Liver (tissue), 8 donors: ENCODE measurements at regions not wholly inside any gene's neighbourhood (a gene's known extent, or its start where the extent isn't known, plus 50 kb on each side); places are given as distances from the start of the nearest gene placed in this dataset.

ENCODE experiments used
- DNase-seq: peaks from one replicate; pipeline ENCODE4 v3.0.0-alpha.2; 2017; ENCODE audit warnings: low spot score
- H3K27ac ChIP-seq, 2 donors: one replicate each; pipeline ENCODE4 v1.7.0; 2013; ENCODE audit warnings: inconsistent platforms in 2 of 2, low read length in 2 of 2, control low read depth in 1 of 2, low read depth in 1 of 2, mild to moderate bottlenecking in 1 of 2
- H3K27me3 ChIP-seq, 4 donors: one replicate each; pipeline versions ENCODE4 v1.6.1 to v1.7.0; 2013; ENCODE audit warnings: low read length in 3 of 4, inconsistent platforms in 1 of 4, mild to moderate bottlenecking in 1 of 4, moderate library complexity in 1 of 4; ENCODE audit not compliant: control insufficient read depth in 4 of 4, insufficient read depth in 4 of 4
- H3K36me3 ChIP-seq, 4 donors: one replicate each; pipeline versions ENCODE4 v1.6.1 to v1.7.0; 2013; ENCODE audit warnings: low read length in 3 of 4, mild to moderate bottlenecking in 3 of 4, low read depth in 1 of 4, moderate library complexity in 1 of 4; ENCODE audit not compliant: control insufficient read depth in 4 of 4, insufficient read depth in 3 of 4
- H3K4me1 ChIP-seq, 4 donors: one replicate each; pipeline versions ENCODE4 v1.6.1 to v1.7.0; 2013; ENCODE audit warnings: low read length in 3 of 4, mild to moderate bottlenecking in 3 of 4, moderate library complexity in 1 of 4; ENCODE audit not compliant: control insufficient read depth in 4 of 4, insufficient read depth in 4 of 4
- H3K4me3 ChIP-seq, 3 donors: one replicate each; pipeline versions ENCODE4 v1.6.1 to v1.7.0; 2013; ENCODE audit warnings: low read length in 3 of 3, control low read depth in 1 of 3, low read depth in 1 of 3, mild to moderate bottlenecking in 1 of 3
- H3K9ac ChIP-seq, 2 donors: one replicate each; pipeline ENCODE4 v1.7.0; 2013; ENCODE audit warnings: low read length in 2 of 2, mild to moderate bottlenecking in 2 of 2, moderate library complexity in 2 of 2, control low read depth in 1 of 2, low read depth in 1 of 2
- H3K9me3 ChIP-seq, 4 donors: one replicate each; pipeline versions ENCODE4 v1.6.1 to v1.7.0; 2013; ENCODE audit warnings: low read length in 3 of 4; ENCODE audit not compliant: control insufficient read depth in 4 of 4
- ATF3 ChIP-seq: IDR thresholded peaks from 2 replicates; pipeline ENCODE4 v1.6.1; 2016; ENCODE audit warnings: antibody characterized with exemption
- CTCF ChIP-seq: fragments of 150-350 bp; IDR thresholded peaks from 2 replicates; pipeline ENCODE4 v1.5.1; 2017; ENCODE audit warnings: improper control_type of control experiment, low read depth, low read length; ENCODE audit not compliant: missing input control
- EGR1 ChIP-seq, 2 donors: IDR thresholded peaks; 2 replicates each; pipeline ENCODE4 v1.6.1; 2016 to 2018; ENCODE audit warnings: antibody characterized with exemption in 2 of 2, low read depth in 2 of 2
- FOXA1 ChIP-seq: IDR thresholded peaks from 2 replicates; pipeline ENCODE4 v1.6.1; 2016; ENCODE audit warnings: antibody characterized with exemption
- FOXA2 ChIP-seq: IDR thresholded peaks from 2 replicates; pipeline ENCODE4 v1.6.1; 2016; ENCODE audit warnings: antibody characterized with exemption
- GABPA ChIP-seq, 2 donors: IDR thresholded peaks in 1 of 2; conservative IDR thresholded peaks in 1 of 2; 2 replicates each; pipeline ENCODE4 v1.6.1; 2016; ENCODE audit warnings: antibody characterized with exemption in 2 of 2, mild to moderate bottlenecking in 1 of 2, moderate library complexity in 1 of 2
- HNF4A ChIP-seq, 2 donors: conservative IDR thresholded peaks; 2 replicates each; pipeline ENCODE4 v1.6.1; 2016; ENCODE audit warnings: antibody characterized with exemption in 2 of 2, mild to moderate bottlenecking in 2 of 2
- HNF4G ChIP-seq: IDR thresholded peaks from 2 replicates; pipeline ENCODE4 v1.6.1; 2016; ENCODE audit warnings: antibody characterized with exemption
- JUND ChIP-seq, 2 donors: IDR thresholded peaks; 2 replicates each; pipeline ENCODE4 v1.6.1; 2016; ENCODE audit warnings: antibody characterized with exemption in 2 of 2
- MAX ChIP-seq: IDR thresholded peaks from 2 replicates; pipeline ENCODE4 v1.6.1; 2016; ENCODE audit warnings: antibody characterized with exemption
- NR2F2 ChIP-seq: IDR thresholded peaks from 2 replicates; pipeline ENCODE4 v1.6.1; 2016; ENCODE audit warnings: antibody characterized with exemption
- RAD21 ChIP-seq, 2 donors: IDR thresholded peaks; 2 replicates each; pipeline ENCODE4 v1.6.1; 2016; ENCODE audit warnings: antibody characterized with exemption in 2 of 2, mild to moderate bottlenecking in 2 of 2
- REST ChIP-seq: IDR thresholded peaks from 2 replicates; pipeline ENCODE4 v1.6.1; 2016; ENCODE audit warnings: antibody characterized with exemption, mild to moderate bottlenecking
- RXRA ChIP-seq, 2 donors: IDR thresholded peaks; 2 replicates each; pipeline ENCODE4 v1.6.1; 2017 to 2018; ENCODE audit warnings: antibody characterized with exemption in 2 of 2, mild to moderate bottlenecking in 1 of 2
- SP1 ChIP-seq: IDR thresholded peaks from 2 replicates; pipeline ENCODE4 v1.6.1; 2018; ENCODE audit warnings: antibody characterized with exemption, mild to moderate bottlenecking
- TAF1 ChIP-seq: conservative IDR thresholded peaks from 2 replicates; pipeline ENCODE4 v1.6.1; 2016; ENCODE audit warnings: antibody characterized with exemption, mild to moderate bottlenecking
- YY1 ChIP-seq: IDR thresholded peaks from 2 replicates; pipeline ENCODE4 v1.6.1; 2016; ENCODE audit warnings: antibody characterized with exemption, mild to moderate bottlenecking
- ZBTB33 ChIP-seq: IDR thresholded peaks from 2 replicates; pipeline ENCODE4 v1.6.1; 2016; ENCODE audit warnings: antibody characterized with exemption
- WGBS: extraction: QIAGEN DNeasy Blood & Tissue Kit; methylation state at CpG from one replicate; pipeline ENCODE4 v1.1.7; 2013; 5-methylcytosine and 5-hydroxymethylcytosine counted together
- donor health status: healthy.
- donor health status: healthy.
- donor health status: healthy.
- donor health status: healthy.
- donor health status: healthy.

- DNase-seq: no peak
- H3K36me3 ChIP-seq: no peaks in the 10 kb centered on the region
- TF ChIP-seq HNF4A (conservative IDR thresholded peaks at IDR 0.05) (no peak), CTCF (no peak), ZBTB33 (no peak), JUND (IDR thresholded peaks at IDR 0.05) (no peak), SP1 (no peak), EGR1 (IDR thresholded peaks at IDR 0.05; ENCODE audit: low read depth in 2 of 2) (no peak), GABPA (IDR thresholded peaks at IDR 0.05 in 1 of 2, conservative IDR thresholded peaks at IDR 0.05 in 1 of 2) (no peak), NR2F2 (no peak), FOXA1 (no peak)
- no peaks in the 10 kb centered on the region for H3K9me3 ChIP-seq
- H3K4me1 ChIP-seq: no peaks in the 10 kb centered on the region
- no peaks in the 10 kb centered on the region for H3K27me3 ChIP-seq
- H3K27ac ChIP-seq: no peak overlapping the region
- no peak overlapping the region for H3K4me3 ChIP-seq
- H3K9ac ChIP-seq: no peak overlapping the region
- WGBS: 84% methylated on average over 2 of the region's 2 CpGs
Measured at GRCh38 chr22:27455526-27455925, 346.0 kb downstream of the MN1 start.

GRCh38 chr22:27456696-27457503, 344.7 kb downstream of the MN1 start:
- 70% methylated on average over 10 of the region's 10 CpGs for WGBS
- no peaks in the 10 kb centered on the region for H3K36me3 ChIP-seq
- H3K27ac ChIP-seq: no peak overlapping the region
- H3K27me3 ChIP-seq: no peaks in the 10 kb centered on the region
- H3K9me3 ChIP-seq: no peaks in the 10 kb centered on the region
- TF ChIP-seq GABPA (IDR thresholded peaks at IDR 0.05 in 1 of 2, conservative IDR thresholded peaks at IDR 0.05 in 1 of 2) (no peak), ATF3 (no peak), RXRA (IDR thresholded peaks at IDR 0.05) (no peak), FOXA2 (no peak), ZBTB33 (no peak), HNF4G (no peak), MAX (no peak), EGR1 (IDR thresholded peaks at IDR 0.05; ENCODE audit: low read depth in 2 of 2) (no peak), CTCF (no peak), REST (no peak), NR2F2 (no peak), YY1 (no peak), TAF1 (no peak), HNF4A (conservative IDR thresholded peaks at IDR 0.05) (no peak), JUND (IDR thresholded peaks at IDR 0.05) (no peak), FOXA1 (no peak), RAD21 (IDR thresholded peaks at IDR 0.05) (no peak), SP1 (no peak)
- no peak for DNase-seq
- H3K4me3 ChIP-seq: no peak overlapping the region
- no peaks in the 10 kb centered on the region for H3K4me1 ChIP-seq
- no peak overlapping the region for H3K9ac ChIP-seq
